SH-SY5Y (cell line): ENCODE measurements at regions not wholly inside any gene's neighbourhood (a gene's known extent, or its start where the extent isn't known, plus 50 kb on each side); places are given as distances from the start of the nearest gene placed in this dataset.

Experiments
- GATA2 ChIP-seq: IDR thresholded peaks from 2 replicates; pipeline ENCODE4 v1.6.1; 2011; ENCODE audit warnings: mild to moderate bottlenecking, low read depth, low read length
- GATA3 ChIP-seq: IDR thresholded peaks from 2 replicates; pipeline ENCODE4 v1.6.1; 2011; ENCODE audit warnings: low read depth, mild to moderate bottlenecking, low read length, moderate library complexity

DNA sequence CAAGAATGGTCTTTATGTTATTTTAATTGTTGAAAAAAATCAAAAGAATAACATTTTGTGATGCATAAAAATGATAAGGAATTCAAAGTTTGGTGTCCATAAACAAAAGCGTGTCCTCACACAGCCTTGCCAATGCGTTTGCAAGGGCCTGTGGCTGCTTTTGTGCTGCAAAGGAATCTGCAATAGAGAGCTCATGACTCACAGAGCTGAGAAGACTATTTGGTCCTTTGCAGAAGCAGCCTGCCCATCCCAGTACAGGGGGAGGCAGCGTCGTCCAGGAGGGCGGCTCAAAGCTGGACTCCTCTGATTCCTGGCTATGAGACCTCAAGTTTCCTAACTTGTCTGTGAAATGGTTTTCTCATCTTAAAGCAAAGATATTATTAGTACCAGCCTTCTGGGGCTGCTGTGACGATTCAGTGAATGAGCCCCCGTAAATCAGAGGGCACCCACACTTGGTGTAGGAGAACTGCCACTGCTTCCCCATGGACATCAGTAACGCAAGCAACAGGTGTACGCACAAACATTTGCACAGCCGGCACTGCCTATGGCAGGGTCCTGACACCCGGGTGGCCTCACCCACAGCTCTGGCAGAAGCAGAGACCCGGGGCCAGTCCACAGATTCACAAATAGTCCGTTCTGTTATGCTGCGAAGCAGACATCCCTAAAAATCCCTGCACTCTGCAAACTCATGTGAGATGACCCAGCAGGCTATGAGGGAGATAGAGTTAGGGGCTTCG is 70.6 kb upstream of the ASAP2 start:
- TF ChIP-seq GATA2 (no peak), GATA3 (no peak)
